Lower leg skin (tissue), 3 donors: ENCODE measurements at regions not wholly inside any gene's neighbourhood (a gene's known extent, or its start where the extent isn't known, plus 50 kb on each side); places are given as distances from the start of the nearest gene placed in this dataset.
"Not testable (repeated sequence)": the region's sequence is repeated elsewhere in the genome, so short reads cannot be mapped to it uniquely, and the experiment has no call there.

Experiments used
- CTCF ChIP-seq, 3 donors: fragments of 450-650 bp; IDR thresholded peaks; one replicate each; pipeline ENCODE4 v1.5.1; 2016; ENCODE audit warnings: antibody characterized with exemption in 3 of 3, mild to moderate bottlenecking in 3 of 3, moderate library complexity in 2 of 3
- POLR2A ChIP-seq, 2 donors: fragments of 450-650 bp; IDR thresholded peaks; one replicate each; pipeline ENCODE4 v1.6.1; 2016 to 2017; ENCODE audit warnings: antibody characterized with exemption in 2 of 2, mild to moderate bottlenecking in 1 of 2, moderate library complexity in 1 of 2

- not testable (repeated sequence) for TF ChIP-seq CTCF, POLR2A (IDR thresholded peaks at IDR 0.05)
These were observed 148.5 kb upstream of the NBPF26 start for GRCh38 chr1:120575201-120575600.
